ENCODE measurements at regions not wholly inside any gene's neighbourhood (a gene's known extent, or its start where the extent isn't known, plus 50 kb on each side); places are given as distances from the start of the nearest gene placed in this dataset.

GRCh38 chr2:128681507-128681906, 362.8 kb upstream of the HS6ST1 start:
- ChIA-PET CTCF (ENCODE audit: low intra/inter-chr PET ratio, low total read pairs) (no interaction called here), POLR2A (no interaction called here)
- WGBS (ENCODE audit: low lambda C conversion rate): 31% methylated on average over 5 of the region's 5 CpGs
- no TSS peak for BruUV-seq (replicated peaks)
- Histone ChIP-seq H3K79me2 (ENCODE audit: insufficient read depth, low read length) (no peaks in the 10 kb centered on the region), H3K9ac (ENCODE audit: insufficient read depth, low read depth, low read length) (no peak overlapping the region), H2AFZ (ENCODE audit: low read length) (no peak overlapping the region), H3K9me3 (ENCODE audit: low read length) (no peaks in the 10 kb centered on the region), H3K4me1 (ENCODE audit: insufficient read depth, low read length) (no peaks in the 10 kb centered on the region), H3K4me3 (replicated peaks in 1 of 3; ENCODE audit: insufficient read depth in 1 of 3, low read depth in 2 of 3, low read length in 3 of 3) (no peak overlapping the region), H3K27ac (ENCODE audit: extremely low read length, insufficient read depth, low read length) (no peak overlapping the region), H3K27me3 (ENCODE audit: control insufficient read depth in 1 of 2, insufficient read depth in 2 of 2, low read length in 2 of 2) (peaks cover 0 to 28% of the 10 kb centered on the region in 2 experiments; a peak in 3 of 5 replicates), H3K4me2 (ENCODE audit: low read depth, low read length) (no peak overlapping the region), H3K36me3 (replicated peaks in 1 of 2; ENCODE audit: control insufficient read depth in 1 of 2, insufficient read depth in 2 of 2, low read length in 2 of 2) (no peaks in the 10 kb centered on the region), H4K20me1 (ENCODE audit: insufficient read depth, low read length) (no peaks in the 10 kb centered on the region)
- TF ChIP-seq ATF2 (CRISPR knock-in tag; IDR thresholded peaks at IDR 0.05) (no peak), CTCF (CRISPR knock-in tag; IDR thresholded peaks at IDR 0.05) (0 out of 2 replicates have a peak, but pooled peaks have one; percentile 15)
- DNase-seq (ENCODE audit: low spot score) (no peak), ATAC-seq (peak; percentile 71), FAIRE-seq (no peak)
- intact Hi-C loops (cut with micrococcal nuclease; ENCODE audit: unreplicated experiment): no loop called here
- in situ Hi-C loops (cut with HindIII; ENCODE audit: extremely low pct_ligation_motif_present, low pct_unique_long_range_greater_than_20kb): no loop called here

GRCh38 chr2:128682266-128682665, 363.6 kb upstream of the HS6ST1 start:
- H3K36me3 ChIP-seq (replicated peaks in 1 of 2; ENCODE audit: control insufficient read depth in 1 of 2, insufficient read depth in 2 of 2, low read length in 2 of 2): no peaks in the 10 kb centered on the region
- in situ Hi-C loops (cut with HindIII; ENCODE audit: extremely low pct_ligation_motif_present, low pct_unique_long_range_greater_than_20kb): no loop called here
- 37% methylated on average over 7 of the region's 7 CpGs for WGBS (ENCODE audit: low lambda C conversion rate)
- H3K4me3 ChIP-seq (replicated peaks in 1 of 3; ENCODE audit: insufficient read depth in 1 of 3, low read depth in 2 of 3, low read length in 3 of 3): no peak overlapping the region
- ChIA-PET CTCF (ENCODE audit: low intra/inter-chr PET ratio, low total read pairs) (no interaction called here), POLR2A (no interaction called here)
- H3K9me3 ChIP-seq (ENCODE audit: low read length): no peaks in the 10 kb centered on the region
- ATAC-seq (no peak), FAIRE-seq (no peak), DNase-seq (ENCODE audit: low spot score) (no peak)
- no peak overlapping the region for H3K4me2 ChIP-seq (ENCODE audit: low read depth, low read length)
- H3K27me3 ChIP-seq (ENCODE audit: control insufficient read depth in 1 of 2, insufficient read depth in 2 of 2, low read length in 2 of 2): peaks cover 0 to 29% of the 10 kb centered on the region in 2 experiments; a peak in 3 of 5 replicates
- no peak overlapping the region for H2AFZ ChIP-seq (ENCODE audit: low read length)
- BruUV-seq (replicated peaks): no TSS peak
- intact Hi-C loops (cut with micrococcal nuclease; ENCODE audit: unreplicated experiment): no loop called here
- H3K27ac ChIP-seq (ENCODE audit: extremely low read length, insufficient read depth, low read length): no peak overlapping the region
- no peaks in the 10 kb centered on the region for H3K4me1 ChIP-seq (ENCODE audit: insufficient read depth, low read length)
- H3K79me2 ChIP-seq (ENCODE audit: insufficient read depth, low read length): no peaks in the 10 kb centered on the region
- no peaks in the 10 kb centered on the region for H4K20me1 ChIP-seq (ENCODE audit: insufficient read depth, low read length)
- H3K9ac ChIP-seq (ENCODE audit: insufficient read depth, low read depth, low read length): no peak overlapping the region
- TF ChIP-seq ZNF772 (CRISPR knock-in tag; IDR thresholded peaks at IDR 0.05) (no peak), ZBTB40 (IDR thresholded peaks at IDR 0.05) (no peak), ZBTB40 (CRISPR knock-in tag; IDR thresholded peaks at IDR 0.05) (no peak), REPIN1 (CRISPR knock-in tag; IDR thresholded peaks at IDR 0.05; ENCODE audit: borderline replicate concordance, low read depth) (no peak)
